Upper lobe of left lung (tissue), 6 donors: ENCODE measurements at regions not wholly inside any gene's neighbourhood (a gene's known extent, or its start where the extent isn't known, plus 50 kb on each side); places are given as distances from the start of the nearest gene placed in this dataset.

Source experiments
- ATAC-seq, 2 donors: fragments of 200-7000 bp; cut with Tn5 transposase; one replicate each; pipeline ENCODE4 v1.9.1; 2022; ENCODE audit warnings: mild to moderate bottlenecking in 2 of 2, moderate library complexity in 2 of 2; ENCODE audit not compliant: low FRiP score in 2 of 2
- DNase-seq, 2 donors: peaks; one replicate each; pipeline ENCODE4 v3.0.0-alpha.2; 2019 to 2020
- H3K27ac ChIP-seq, 4 donors: fragments of 200-600 bp; sonication (generic); one replicate each; pipeline ENCODE4 v1.5.1; 2016 to 2019
- H3K27me3 ChIP-seq, 4 donors: fragments of 200-600 bp; sonication (generic); one replicate each; pipeline ENCODE4 v1.5.1; 2017 to 2019
- H3K36me3 ChIP-seq, 4 donors: fragments of 200-600 bp; sonication (generic); one replicate each; pipeline ENCODE4 v1.5.1; 2016 to 2019
- H3K4me1 ChIP-seq, 4 donors: fragments of 200-600 bp; sonication (generic); one replicate each; pipeline ENCODE4 v1.5.1; 2018 to 2019
- H3K4me3 ChIP-seq, 4 donors: fragments of 200-600 bp; sonication (generic); one replicate each; pipeline ENCODE4 v1.5.1; 2017 to 2019; ENCODE audit warnings: mild to moderate bottlenecking in 2 of 4, moderate library complexity in 1 of 4
- H3K9me3 ChIP-seq, 4 donors: fragments of 200-600 bp; sonication (generic); one replicate each; pipeline ENCODE4 v1.5.1; 2018 to 2019
- CTCF ChIP-seq, 6 experiments: fragments of 450-650 bp in 4 of 6; fragments of 200-600 bp in 2 of 6; sonication (generic) in 2 of 6; IDR thresholded peaks; one replicate each; pipeline ENCODE4 v1.5.1; 2016 to 2019; ENCODE audit warnings: antibody characterized with exemption in 6 of 6
- EP300 ChIP-seq, 4 donors: sonication (generic); formaldehyde crosslinking; IDR thresholded peaks; one replicate each; pipeline ENCODE4 v1.5.1; 2017; ENCODE audit warnings: antibody characterized with exemption in 4 of 4, control low read depth in 2 of 4
- POLR2A ChIP-seq, 4 donors: fragments of 450-650 bp; IDR thresholded peaks; one replicate each; pipeline ENCODE4 v1.5.1; 2016 to 2017; ENCODE audit warnings: antibody characterized with exemption in 4 of 4, mild to moderate bottlenecking in 2 of 4
- POLR2AphosphoS5 ChIP-seq, 2 donors: sonication (generic); formaldehyde crosslinking; IDR thresholded peaks; one replicate each; pipeline ENCODE4 v1.5.1; 2017; ENCODE audit warnings: antibody characterized with exemption in 2 of 2
- WGBS, 2 donors: methylation state at CpG; one replicate each; pipeline ENCODE4 v1.1.5; 2017 to 2018; 5-methylcytosine and 5-hydroxymethylcytosine counted together
- donor health status: DM: no; HTN: no; CAD: no; lungs with moderate emphysema.
- donor health status: DM: no; HTN: yes; CAD: no; lungs with severe emphysema.

DNA sequence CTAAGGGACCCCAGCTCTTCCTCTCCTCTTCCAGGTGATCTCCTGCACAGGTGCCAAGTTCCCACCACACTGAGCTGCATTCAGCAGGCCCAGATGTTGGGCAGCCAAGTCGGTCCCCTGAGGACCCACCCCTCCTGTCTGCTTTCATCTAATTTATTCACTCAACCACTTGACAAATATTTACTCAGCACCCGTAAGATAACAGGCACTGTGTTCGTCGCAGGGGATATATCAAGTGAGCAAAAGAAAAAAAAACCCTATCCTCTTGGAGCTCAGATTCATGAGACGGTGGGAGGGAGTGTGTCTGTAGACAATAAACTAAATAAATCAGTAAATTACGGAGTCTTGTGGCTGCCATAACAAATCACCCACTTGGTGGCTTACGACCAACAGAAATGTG is 143.6 kb downstream of the MRPL14 start:
- Histone ChIP-seq H3K27ac (no peak overlapping the region), H3K4me1 (peaks cover 0 to 6% (median 3%) of the 10 kb centered on the region in 4 donors), H3K27me3 (no peaks in the 10 kb centered on the region), H3K36me3 (no peaks in the 10 kb centered on the region), H3K9me3 (no peaks in the 10 kb centered on the region), H3K4me3 (no peak overlapping the region)
- TF ChIP-seq POLR2AphosphoS5 (IDR thresholded peaks at IDR 0.05) (no peak), CTCF (IDR thresholded peaks at IDR 0.05) (no peak), EP300 (IDR thresholded peaks at IDR 0.05) (no peak), POLR2A (IDR thresholded peaks at IDR 0.05) (no peak)
- DNase-seq (no peak), ATAC-seq (no peak)
- 70 to 71% methylated on average over 7 of the region's 7 CpGs for WGBS, 2 donors

GRCh38 chr6:43983191-43983590 is 144.1 kb downstream of the MRPL14 start:
- WGBS, 2 donors: 57 to 80% methylated on average over 1 to 2 of the region's 2 CpGs
- H3K36me3 ChIP-seq: no peaks in the 10 kb centered on the region
- H3K27me3 ChIP-seq: no peaks in the 10 kb centered on the region
- peaks cover 0 to 6% (median 3%) of the 10 kb centered on the region in 4 donors for H3K4me1 ChIP-seq
- no peak for TF ChIP-seq POLR2A (IDR thresholded peaks at IDR 0.05)
- no peak for TF ChIP-seq EP300 (IDR thresholded peaks at IDR 0.05)
- TF ChIP-seq POLR2AphosphoS5 (IDR thresholded peaks at IDR 0.05): no peak
- no peak for TF ChIP-seq CTCF (IDR thresholded peaks at IDR 0.05)
- H3K4me3 ChIP-seq: no peak overlapping the region
- ATAC-seq (no peak), DNase-seq (no peak)
- no peaks in the 10 kb centered on the region for H3K9me3 ChIP-seq
- no peak overlapping the region for H3K27ac ChIP-seq

GRCh38 chr6:43982084-43982625 is 145.1 kb downstream of the MRPL14 start:
- no peak for DNase-seq
- Histone ChIP-seq H3K27me3 (no peaks in the 10 kb centered on the region), H3K4me3 (no peak overlapping the region), H3K4me1 (peaks cover 0 to 6% (median 3%) of the 10 kb centered on the region in 4 donors), H3K9me3 (no peaks in the 10 kb centered on the region), H3K36me3 (no peaks in the 10 kb centered on the region), H3K27ac (no peak overlapping the region)
- no peak for TF ChIP-seq POLR2A (IDR thresholded peaks at IDR 0.05)
- no peak for TF ChIP-seq POLR2AphosphoS5 (IDR thresholded peaks at IDR 0.05)
- TF ChIP-seq CTCF (IDR thresholded peaks at IDR 0.05): no peak
- TF ChIP-seq EP300 (IDR thresholded peaks at IDR 0.05): no peak
- no peak for ATAC-seq
- WGBS, 2 donors: 45 to 80% methylated on average over 2 of the region's 2 CpGs

DNA sequence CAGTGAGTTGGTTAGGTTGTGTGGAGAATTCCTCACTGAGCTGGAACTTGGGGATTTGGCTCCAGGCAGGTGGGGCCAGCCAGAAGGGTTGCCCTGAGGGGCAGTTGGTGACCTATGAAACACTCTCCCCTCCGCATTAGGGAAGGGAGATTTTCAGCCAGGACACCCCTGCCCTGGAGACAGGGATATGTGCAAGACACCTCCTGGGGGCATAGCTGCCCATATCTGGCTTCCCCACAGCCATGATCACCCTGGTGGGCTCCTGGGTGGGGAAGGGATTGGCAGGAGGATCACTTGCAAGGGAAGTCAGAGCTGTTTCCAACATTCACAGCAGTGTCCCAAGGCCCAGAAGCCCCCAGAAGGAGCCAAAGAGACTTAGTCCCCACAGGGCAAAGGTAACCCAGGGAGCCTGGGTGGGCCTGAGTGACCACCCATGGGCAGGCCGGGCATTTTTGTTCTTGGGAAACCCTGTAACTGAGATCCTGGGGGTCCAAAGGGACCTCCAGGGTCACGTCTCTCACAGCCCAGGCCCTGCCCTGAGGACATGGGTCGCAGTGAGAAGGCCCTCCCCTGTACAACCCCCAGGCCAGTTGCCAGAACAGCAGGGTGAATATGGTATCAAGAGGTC is 145.8 kb downstream of the MRPL14 start:
- ATAC-seq (no peak), DNase-seq (peak in 1 of 2 donors; percentile 18)
- 71 to 100% methylated on average over 1 of the region's 4 CpGs for WGBS, 2 donors
- Histone ChIP-seq H3K27ac (no peak overlapping the region), H3K36me3 (no peaks in the 10 kb centered on the region), H3K4me3 (no peak overlapping the region), H3K27me3 (no peaks in the 10 kb centered on the region), H3K9me3 (no peaks in the 10 kb centered on the region), H3K4me1 (peaks cover 0 to 6% (median 3%) of the 10 kb centered on the region in 4 donors)
- no peak for TF ChIP-seq CTCF (IDR thresholded peaks at IDR 0.05)
- no peak for TF ChIP-seq EP300 (IDR thresholded peaks at IDR 0.05)
- TF ChIP-seq POLR2A (IDR thresholded peaks at IDR 0.05): no peak
